ENCODE measurements at regions not wholly inside any gene's neighbourhood (a gene's known extent, or its start where the extent isn't known, plus 50 kb on each side); places are given as distances from the start of the nearest gene placed in this dataset.
"Not testable (repeated sequence)": the region's sequence is repeated elsewhere in the genome, so short reads cannot be mapped to it uniquely, and the experiment has no call there.

GRCh38 chr16:29087673-29088072, 102.8 kb downstream of the LAT start:
- DNase-seq, result not testable (repeated sequence)

GRCh38 chr16:29081829-29082639, 97.2 kb downstream of the LAT start:
- not testable (repeated sequence) for DNase-seq

- not testable (repeated sequence) for DNase-seq
Measured at GRCh38 chr16:29074554-29075402, 89.9 kb downstream of the LAT start.

GRCh38 chr16:29062235-29062634, 77.4 kb downstream of the LAT start:
- DNase-seq, result not testable (repeated sequence)

GRCh38 chr16:29061467-29061921, 76.6 kb downstream of the LAT start:
- not testable (repeated sequence) for DNase-seq

GRCh38 chr16:29060022-29060810, 75.4 kb downstream of the LAT start:
- DNase-seq, result not testable (repeated sequence)

- DNase-seq, result not testable (repeated sequence)
Measured at GRCh38 chr16:29059575-29059974, 74.7 kb downstream of the LAT start.

All from NCI-H526 (cell line).